ENCODE measurements at regions not wholly inside any gene's neighbourhood (a gene's known extent, or its start where the extent isn't known, plus 50 kb on each side); places are given as distances from the start of the nearest gene placed in this dataset.

- TF ChIP-seq ZNF574 (CRISPR knock-in tag; IDR thresholded peaks at IDR 0.05) (peak; percentile 55), DR1 (CRISPR knock-in tag; IDR thresholded peaks at IDR 0.05) (peak; percentile 87; the same call in 1 of the 2 replicates), ZNF576 (CRISPR knock-in tag; IDR thresholded peaks at IDR 0.05) (no peak), HNRNPUL1 (IDR thresholded peaks at IDR 0.05; ENCODE audit: low read depth, low read length) (0 out of 2 replicates have a peak, but pooled peaks have one; percentile 27), MYNN (CRISPR knock-in tag; IDR thresholded peaks at IDR 0.05; ENCODE audit: low read depth) (no peak), TP53 (CRISPR knock-in tag; conservative IDR thresholded peaks at IDR 0.05) (peak; percentile 88), CREB3 (CRISPR knock-in tag; IDR thresholded peaks at IDR 0.05) (peak; percentile 57; the same call in 1 of the 2 replicates), MXD3 (CRISPR knock-in tag; IDR thresholded peaks at IDR 0.05) (no peak), ZNF232 (CRISPR knock-in tag; IDR thresholded peaks at IDR 0.05; ENCODE audit: borderline replicate concordance) (peak; percentile 79; the same call in 1 of the 2 replicates), NR3C1 (CRISPR knock-in tag; IDR thresholded peaks at IDR 0.05) (no peak), ZSCAN12 (CRISPR knock-in tag; IDR thresholded peaks at IDR 0.05) (0 out of 2 replicates have a peak, but pooled peaks have one; percentile 72), ZNF577 (CRISPR knock-in tag; IDR thresholded peaks at IDR 0.05; ENCODE audit: borderline replicate concordance, low read depth) (no peak), SP5 (CRISPR knock-in tag; IDR thresholded peaks at IDR 0.05; ENCODE audit: borderline replicate concordance, low read depth) (0 out of 2 replicates have a peak, but pooled peaks have one; percentile 37), FOSL2 (CRISPR knock-in tag; IDR thresholded peaks at IDR 0.05) (peak; percentile 68), ZNF136 (CRISPR knock-in tag; IDR thresholded peaks at IDR 0.05; ENCODE audit: low read depth) (no peak), NR2F2 (IDR thresholded peaks at IDR 0.05; ENCODE audit: borderline replicate concordance, low read depth) (no peak), NFAT5 (CRISPR knock-in tag; IDR thresholded peaks at IDR 0.05) (no peak), ZNF580 (CRISPR knock-in tag; IDR thresholded peaks at IDR 0.05; ENCODE audit: borderline replicate concordance, low read depth) (peak; percentile 26; the same call in 1 of the 2 replicates)
Measured at GRCh38 chr1:234721476-234722269, 111.7 kb upstream of the IRF2BP2 start (continued).
